GM21381 (cell line): ENCODE measurements at regions not wholly inside any gene's neighbourhood (a gene's known extent, or its start where the extent isn't known, plus 50 kb on each side); places are given as distances from the start of the nearest gene placed in this dataset.
"Not testable (repeated sequence)": the region's sequence is repeated elsewhere in the genome, so short reads cannot be mapped to it uniquely, and the experiment has no call there.

Source experiments
- ATAC-seq: cut with Tn5 transposase; IDR thresholded peaks from one replicate; pipeline ENCODE4 v1.9.1; 2021; ENCODE audit warnings: mild to moderate bottlenecking, moderate library complexity; ENCODE audit not compliant: unreplicated experiment

DNA sequence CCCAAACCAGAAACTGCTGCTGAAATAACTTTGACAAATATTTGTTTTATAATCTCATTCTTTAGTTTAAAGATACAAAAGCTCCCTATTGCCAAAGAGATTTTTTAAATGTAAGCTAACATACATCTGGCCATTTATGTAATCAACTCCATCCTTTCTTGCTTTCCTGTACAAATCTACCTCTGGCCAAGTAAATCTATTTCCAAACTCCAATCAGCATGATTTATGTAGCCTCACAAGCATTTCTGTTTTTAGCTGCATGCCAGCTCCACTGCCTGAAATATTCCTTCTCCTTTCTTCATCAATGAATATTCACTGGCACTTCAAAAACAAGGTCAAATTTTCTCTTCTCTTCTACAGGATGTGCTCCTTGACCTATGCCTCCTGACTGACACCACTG is 80.0 kb downstream of the SHOX2 start:
- ATAC-seq, result no peak

DNA sequence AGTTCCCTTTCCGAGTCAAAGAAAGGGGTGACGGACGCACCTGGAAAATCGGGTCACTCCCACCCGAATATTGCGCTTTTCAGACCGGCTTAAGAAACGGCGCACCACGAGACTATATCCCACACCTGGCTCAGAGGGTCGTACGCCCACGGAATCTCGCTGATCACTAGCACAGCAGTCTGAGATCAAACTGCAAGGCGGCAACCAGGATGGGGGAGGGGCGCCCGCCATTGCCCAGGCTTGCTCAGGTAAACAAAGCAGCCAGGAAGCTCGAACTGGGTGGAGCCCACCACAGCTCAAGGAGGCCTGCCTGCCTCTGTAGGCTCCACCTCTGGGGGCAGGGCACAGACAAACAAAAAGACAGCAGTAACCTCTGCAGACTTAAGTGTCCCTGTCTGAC is 86.3 kb downstream of the SHOX2 start:
- ATAC-seq, result not testable (repeated sequence)

DNA sequence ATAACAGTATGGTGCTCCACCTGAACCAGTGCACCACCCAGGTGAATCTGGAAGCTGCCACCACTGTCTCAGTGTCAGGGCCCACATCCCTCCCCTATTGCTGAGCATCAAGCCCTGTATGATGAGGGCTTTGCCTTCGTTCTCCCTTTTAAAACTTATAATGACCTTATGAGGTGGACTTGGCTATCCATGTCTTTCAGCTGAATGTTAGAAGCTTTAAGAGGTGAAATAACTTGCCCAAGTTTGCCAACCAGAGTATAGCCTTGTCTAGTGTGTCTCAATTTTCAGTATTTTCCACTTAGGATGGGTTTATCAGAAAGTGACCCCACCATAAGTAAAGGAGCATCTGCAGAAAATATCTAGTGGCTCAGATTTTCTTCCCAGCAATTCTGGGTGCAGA is 87.8 kb downstream of the SHOX2 start:
- ATAC-seq, result no peak

DNA sequence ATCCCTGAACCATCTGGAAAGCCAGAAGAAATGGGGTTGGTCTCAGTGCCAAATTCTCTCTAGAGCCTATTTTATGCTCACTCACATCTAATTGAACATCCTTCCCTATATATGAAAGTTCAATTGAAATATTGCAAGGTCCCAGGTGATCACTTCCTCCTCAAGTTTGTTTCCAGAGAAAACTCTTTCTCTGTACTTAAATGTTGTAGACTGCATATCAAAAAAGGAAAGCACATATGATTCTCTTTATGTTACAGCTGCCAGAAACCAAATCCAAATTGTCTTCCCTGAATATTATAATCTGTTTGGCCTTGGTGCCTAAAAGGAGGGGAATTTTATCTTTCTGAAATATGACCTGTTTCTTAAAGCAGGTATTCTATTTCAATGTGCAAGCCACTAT is 93.3 kb downstream of the SHOX2 start:
- no peak for ATAC-seq

DNA sequence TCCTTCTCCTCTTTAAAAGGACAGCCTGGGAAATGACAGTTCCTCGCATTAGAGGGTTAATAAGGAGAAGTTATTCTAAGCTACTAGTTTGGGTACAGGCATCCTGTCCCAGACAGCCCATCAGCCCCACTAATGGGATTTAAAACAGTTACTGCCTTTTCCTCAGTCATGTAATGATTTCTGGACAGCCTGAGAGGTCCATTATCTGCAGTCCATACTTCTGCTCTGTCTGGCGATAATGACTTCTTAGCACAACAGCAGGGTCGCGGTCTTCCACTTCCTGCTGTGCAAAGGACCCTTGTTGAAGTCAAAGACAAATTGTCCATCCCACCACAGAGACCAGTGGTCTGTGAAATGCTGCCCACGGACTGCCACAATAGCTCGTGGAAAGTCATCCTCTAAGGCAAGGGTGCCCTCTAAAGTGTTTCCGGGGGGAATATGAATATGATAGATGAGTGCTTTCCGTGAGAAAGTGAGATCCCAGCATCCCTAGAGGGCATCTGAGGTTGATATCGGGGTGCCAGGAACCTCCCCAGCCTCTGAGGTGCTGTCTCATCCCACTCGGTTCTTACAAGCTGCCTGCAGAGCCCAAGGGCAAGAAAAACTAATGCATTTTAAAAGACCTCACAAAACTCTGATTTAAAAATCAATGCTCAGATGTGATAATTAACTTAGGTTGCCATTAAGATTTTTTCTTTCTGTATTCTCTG is 100.7 kb downstream of the SHOX2 start:
- ATAC-seq, result no peak

DNA sequence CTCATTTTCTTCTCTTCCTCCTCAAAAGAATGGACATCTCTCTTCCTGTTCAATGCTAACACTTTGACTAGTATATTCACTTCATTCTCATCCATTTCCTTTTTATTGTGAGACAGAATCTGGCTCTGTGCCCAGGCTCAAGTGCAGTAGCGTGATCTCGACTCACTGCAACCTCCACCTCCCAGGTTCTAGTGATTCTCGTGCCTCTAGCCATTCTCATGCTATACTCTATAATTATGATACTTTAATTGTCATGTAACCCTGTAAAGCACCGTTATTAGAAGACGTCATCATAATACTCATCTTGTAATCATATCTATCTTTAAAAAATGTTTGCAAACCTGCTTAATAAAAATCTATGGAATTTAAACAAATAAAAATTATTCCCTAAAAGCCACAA is 107.0 kb downstream of the SHOX2 start:
- ATAC-seq, result no peak

DNA sequence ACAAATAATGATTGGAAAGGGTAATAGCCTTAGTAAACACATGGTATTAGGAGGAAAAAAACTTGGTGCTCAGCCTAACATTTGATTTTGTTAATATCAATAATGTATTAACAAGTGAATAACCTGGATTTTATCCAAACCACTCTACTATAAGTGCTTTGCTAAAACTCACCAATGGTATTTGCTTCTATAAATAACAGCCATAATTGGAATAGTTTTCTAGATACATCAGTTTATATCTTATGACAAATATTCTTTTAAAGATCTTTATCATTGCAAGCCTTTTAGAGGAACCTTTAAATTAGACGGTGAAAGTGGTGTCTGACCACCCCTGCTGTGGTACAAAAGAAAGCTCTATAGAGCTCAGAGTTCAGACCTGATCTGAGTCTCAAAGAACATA is 123.9 kb downstream of the SHOX2 start:
- no peak for ATAC-seq

DNA sequence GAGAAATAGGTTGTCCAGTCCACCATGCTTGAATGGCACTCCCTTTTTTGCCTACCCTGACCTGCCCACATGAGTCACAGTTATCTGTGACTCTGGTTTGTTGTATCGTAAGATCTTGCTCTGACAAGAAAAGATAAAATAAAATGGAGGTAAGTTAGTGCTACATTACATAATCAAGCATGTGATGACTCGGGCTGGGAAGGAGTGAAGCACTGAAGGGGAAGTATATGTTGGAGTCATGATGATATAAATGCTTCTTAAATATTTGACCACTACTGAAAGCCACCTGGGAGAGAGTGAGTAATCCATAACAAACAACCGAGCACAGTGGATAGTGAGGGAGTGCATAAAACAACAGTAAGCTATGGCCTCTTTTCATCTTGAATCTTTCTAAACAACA is 124.4 kb downstream of the SHOX2 start:
- no peak for ATAC-seq

DNA sequence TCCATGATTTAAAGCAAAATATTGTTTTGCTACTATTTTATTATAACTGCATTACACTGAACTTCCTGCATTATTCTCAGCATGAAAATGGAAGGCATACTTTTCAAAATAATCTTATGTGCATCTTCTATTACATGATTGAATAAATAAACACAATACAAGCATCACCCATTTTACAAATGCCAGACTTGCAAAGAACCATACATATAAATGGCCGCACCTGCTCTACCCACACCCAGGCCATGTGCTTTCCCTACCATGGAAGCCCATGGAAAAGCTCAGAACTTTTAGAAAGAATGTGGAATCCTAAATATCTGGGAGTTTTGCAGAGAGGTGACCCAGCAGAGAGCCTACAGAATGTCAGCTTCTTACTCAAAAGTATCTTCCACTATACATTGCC is 127.2 kb downstream of the SHOX2 start:
- ATAC-seq, result no peak

DNA sequence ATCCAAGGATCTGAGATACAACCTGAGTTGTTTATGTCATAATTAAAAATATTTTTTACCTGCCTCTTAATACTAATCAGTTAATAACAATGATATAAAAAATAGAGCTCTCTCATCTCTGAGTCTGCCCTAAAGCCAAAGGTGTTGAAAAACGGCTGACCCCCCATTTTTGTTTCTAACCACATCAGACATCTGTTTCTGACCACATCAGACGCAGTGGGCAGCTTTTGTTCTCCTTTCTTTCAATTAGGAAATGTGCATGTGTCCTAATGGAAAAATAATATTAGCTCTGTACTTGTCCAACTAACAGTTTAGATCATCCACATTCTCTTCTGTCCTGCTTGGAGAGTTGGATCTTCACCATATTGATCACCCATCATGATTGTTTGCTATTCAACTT is 144.6 kb downstream of the SHOX2 start:
- ATAC-seq, result no peak

DNA sequence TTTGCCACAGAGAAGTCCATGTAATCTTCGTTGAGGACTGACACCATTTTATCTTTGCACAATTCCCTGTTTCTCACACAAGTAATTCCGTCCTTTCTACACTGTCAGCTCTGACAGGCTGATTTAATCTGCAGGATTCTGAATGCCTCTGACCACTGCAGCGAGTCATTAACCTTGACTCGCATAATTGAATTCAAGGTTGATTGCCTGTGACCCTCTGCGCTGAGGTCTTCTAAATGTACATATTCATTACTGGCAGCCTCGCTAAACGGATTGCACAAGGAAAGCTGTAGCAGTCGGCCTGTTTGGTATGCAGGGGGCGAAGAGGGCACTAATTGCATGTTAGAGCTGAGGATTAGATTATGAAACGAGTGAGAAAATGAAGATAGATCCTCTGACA is 147.8 kb downstream of the SHOX2 start:
- ATAC-seq, result no peak

DNA sequence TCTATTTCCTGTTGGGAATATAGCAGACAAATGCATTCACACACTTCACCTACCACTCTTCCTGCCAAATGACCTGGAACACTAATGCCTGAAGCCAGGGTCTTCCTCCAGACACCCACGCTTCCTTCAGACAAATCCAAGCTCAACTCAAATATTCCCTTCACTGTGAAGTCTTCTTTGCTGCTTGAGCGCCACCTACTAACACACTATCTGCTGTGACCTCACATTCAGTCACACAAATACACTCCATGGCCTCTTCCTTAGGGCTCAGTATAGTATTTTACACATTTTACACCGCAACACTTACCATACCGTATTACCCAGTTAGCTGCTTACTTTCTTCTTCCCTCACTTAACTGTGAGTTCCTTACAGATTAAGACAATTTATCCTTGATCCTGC is 149.4 kb downstream of the SHOX2 start:
- ATAC-seq, result no peak

DNA sequence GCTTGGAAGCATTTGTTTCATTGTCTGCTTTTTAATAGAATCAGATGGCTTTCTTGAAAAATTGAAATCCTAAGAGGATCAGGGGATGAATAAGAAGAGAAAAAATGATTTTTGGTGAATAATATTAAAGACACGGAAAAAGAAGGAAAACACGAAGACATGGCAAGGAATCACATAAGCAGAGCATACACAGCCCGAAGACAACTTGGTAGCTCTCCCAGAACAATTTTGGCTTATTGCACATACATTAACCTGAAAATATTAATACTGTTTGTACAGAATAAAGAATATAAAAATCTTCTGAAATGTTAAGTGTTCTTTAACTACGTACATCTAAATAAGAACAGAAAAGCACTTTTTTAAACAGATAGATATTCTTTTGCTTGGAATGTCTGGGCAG is 150.0 kb downstream of the SHOX2 start:
- no peak for ATAC-seq

DNA sequence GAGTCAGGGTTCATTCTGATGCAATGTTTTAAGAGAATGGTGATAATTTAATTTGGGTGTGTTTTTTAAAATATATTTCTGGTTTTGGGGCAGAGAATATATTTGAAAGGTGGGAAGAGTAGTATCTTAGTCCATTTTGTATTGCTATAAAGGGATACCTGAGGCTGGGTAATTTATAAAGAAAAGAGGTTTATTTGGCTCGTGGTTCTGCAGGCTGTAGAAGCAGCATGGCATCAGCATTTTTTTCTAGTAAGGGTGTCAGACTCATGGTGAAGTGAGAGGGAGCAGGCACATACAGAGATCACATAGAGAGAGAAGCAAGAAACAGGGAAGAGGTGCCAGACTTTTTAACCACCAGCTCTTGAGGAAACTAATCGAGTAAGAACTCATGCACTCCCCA is 152.7 kb downstream of the SHOX2 start:
- no peak for ATAC-seq

DNA sequence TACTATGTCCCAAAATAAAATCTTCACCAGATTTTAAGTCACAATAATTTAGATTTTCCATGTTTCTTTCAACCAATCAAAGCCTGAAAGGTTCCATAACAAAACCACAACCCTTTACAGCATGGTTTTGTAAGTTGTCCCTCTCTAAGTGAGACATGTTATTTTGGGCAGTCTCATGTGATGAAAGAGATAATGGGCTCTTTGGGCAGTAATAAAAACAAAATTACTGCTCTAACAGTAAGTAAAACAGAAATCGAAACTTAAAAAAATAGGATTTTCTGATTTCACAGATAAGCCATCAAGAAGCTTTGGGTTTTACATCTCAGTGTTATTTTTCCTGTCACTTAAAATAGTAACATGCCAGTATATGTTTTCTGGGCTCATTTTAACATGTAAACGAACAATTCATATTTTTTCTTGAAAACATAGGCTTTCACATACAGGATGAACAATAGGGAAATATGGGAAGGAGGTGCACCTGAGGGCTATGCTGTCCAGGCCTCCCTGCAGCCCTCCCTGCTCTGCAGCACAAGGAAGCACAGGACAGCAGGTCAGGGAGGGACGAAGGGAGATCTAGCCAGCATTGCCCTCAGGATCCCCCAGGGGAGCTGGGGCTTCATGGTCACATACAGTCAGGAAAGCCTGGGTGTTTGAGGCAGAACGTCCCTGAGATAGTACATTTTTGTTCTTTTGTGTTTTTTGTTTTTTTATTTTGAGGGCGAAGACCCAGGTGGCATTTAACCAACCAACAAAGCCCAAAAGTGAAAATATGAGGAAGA is 157.4 kb downstream of the SHOX2 start:
- no peak for ATAC-seq

DNA sequence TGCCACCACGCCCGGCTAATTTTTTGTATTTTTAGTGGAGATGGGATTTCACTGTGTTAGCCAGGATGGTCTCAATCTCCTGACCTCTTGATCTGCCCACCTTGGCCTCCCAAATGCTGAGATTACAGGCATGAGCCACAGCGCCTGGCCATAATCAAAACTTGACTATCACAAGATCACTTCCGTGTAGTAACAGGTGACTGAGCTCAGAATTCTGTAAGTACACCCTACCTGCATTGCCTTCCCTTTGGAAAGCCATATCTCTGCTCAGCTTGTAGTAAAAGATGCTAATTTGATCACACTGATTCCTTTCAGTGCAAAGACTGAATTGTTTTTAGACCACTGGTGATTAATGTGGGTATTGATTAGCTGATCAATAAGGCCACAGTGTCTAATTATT is 167.1 kb downstream of the SHOX2 start:
- no peak for ATAC-seq

DNA sequence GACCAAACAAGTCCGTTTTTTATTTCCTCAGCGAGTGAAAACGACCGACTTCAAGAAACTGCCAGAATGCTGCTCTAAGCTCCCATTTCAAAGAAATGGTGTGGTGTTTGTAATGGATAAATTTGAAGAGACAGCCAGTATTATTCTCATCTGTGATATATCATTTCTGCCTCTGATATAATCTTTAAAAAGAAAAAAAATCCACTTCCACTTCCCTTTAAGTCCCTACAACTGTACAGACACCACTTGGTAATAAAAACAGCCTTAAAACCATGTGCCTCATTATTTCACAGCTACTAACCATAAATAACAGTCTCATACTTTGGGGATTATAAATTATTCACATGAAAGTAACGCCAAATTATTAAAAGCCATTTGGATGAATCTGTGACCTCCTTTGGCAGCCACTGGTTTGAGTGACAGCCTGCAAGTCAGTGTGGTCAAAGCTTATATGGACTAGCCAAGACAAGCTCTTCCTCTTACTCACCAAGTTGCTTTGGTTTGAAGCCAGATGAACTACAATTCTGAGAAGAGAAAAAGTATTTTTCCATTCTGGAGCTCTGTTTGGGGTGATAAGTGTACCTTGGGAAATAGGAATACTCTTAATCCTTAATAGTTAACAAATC is 168.0 kb downstream of the SHOX2 start:
- ATAC-seq, result no peak

DNA sequence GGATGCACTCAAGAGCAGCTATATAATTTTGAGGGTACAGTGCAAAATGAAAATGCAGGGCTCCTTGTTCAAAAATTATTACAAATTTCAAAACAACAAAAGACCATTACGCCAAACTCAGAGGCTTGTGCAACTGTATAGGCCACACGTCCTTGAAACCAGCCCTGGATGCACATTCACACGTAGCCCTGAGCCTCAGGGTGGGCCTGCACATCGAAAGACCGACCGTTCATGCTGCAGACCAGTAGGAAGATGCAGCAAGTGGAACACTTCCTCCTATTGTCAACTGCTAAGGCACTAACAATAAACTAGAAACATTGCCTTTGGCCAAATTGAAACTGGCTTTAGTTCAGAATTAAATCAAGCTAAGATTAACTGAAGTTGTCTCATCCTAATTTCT is 174.7 kb downstream of the SHOX2 start:
- ATAC-seq, result no peak

DNA sequence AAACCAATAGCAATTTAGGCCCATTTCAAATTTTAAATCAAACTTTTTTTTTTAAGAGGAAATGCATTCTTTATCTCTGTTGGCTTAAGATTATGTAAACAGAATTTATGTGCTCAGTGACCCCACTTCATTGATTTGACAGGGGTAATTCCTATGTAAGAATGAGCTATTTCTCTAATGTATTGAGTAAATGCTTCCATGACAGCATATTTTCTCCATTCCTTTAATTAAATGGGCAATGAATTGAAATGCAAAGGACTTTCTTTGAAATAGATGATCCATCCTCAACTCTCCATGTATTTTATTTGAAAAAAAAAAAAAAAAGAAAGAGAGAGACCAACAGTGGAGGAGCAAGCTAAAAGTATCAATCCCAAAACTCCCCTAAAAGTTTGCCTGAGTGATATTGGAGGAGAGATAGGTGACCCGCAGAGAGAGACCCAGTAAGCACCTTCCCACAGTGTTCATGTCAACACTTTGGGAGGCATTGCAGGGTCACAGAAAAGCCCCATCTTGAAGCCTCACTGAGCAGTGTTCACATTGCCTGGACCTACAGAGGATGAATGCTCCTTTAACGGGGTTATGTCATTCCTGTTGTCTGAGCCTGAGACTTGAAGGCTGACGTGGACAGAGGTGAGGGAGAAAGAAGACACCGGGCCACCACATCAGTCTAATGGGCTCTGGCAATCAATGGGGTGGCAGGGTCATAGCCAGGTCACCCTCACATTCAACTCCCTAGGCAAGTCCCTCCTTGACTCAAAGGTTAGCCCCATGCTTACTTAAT is 176.0 kb downstream of the SHOX2 start:
- no peak for ATAC-seq

DNA sequence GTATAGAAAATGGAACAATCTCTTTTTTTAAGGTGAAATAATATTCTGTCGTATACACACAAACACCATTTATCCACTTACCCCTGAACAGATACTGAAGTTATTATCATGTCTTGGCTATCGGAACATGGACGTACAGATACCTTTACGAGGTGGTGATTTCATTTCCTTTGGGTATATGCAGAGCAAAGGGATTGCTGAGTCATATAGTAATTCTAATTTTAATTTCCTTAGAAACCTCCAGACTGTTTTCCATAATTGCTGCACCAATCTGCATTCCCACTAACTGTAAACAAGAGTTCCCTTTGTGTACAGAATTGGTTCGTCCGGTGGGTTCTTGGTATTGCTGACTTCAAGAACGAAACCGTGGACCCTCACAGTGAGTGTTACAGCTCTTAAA is 179.4 kb downstream of the SHOX2 start:
- ATAC-seq, result no peak

DNA sequence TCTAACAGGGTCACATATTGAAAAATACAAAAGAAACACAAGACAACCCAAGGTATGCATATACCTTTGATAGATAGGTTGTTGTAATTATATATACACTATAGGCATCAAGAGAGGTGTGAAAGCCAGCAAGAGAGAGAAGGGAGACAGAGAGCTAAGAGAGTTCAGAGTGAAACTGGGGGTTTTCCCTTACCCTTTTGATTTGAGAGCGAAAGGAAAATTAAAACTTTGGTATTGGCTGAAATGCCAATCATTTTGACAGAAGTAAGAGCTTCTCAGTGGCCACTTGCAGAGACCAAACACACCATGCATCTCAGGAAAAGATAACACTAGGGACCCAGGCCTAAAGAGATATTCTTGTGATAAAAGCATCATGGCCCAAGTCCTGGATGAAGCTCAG is 183.6 kb downstream of the SHOX2 start:
- ATAC-seq, result peak; percentile 74
